LNCaP clone FGC (cell line): ENCODE measurements at regions not wholly inside any gene's neighbourhood (a gene's known extent, or its start where the extent isn't known, plus 50 kb on each side); places are given as distances from the start of the nearest gene placed in this dataset.
A peak's percentile ranks its signal among the peaks of the same experiment; 100 is the strongest.

Experiments
- DNase-seq: peaks from one replicate; pipeline ENCODE4 v3.0.0-alpha.2; 2011; ENCODE audit warnings: low read depth
- H3K4me3 ChIP-seq: 2 replicates; pipeline ENCODE4 v1.5.1; 2011; ENCODE audit warnings: mild to moderate bottlenecking, low read depth, low read length, control low read depth
- TF ChIP-seq, protein P1 (sequence below): IDR thresholded peaks from 2 replicates; pipeline ENCODE4 v1.5.1; 2012; ENCODE audit warnings: mild to moderate bottlenecking; ENCODE audit not compliant: control insufficient read depth, insufficient read depth; ENCODE audit errors: extremely low read depth

DNA sequence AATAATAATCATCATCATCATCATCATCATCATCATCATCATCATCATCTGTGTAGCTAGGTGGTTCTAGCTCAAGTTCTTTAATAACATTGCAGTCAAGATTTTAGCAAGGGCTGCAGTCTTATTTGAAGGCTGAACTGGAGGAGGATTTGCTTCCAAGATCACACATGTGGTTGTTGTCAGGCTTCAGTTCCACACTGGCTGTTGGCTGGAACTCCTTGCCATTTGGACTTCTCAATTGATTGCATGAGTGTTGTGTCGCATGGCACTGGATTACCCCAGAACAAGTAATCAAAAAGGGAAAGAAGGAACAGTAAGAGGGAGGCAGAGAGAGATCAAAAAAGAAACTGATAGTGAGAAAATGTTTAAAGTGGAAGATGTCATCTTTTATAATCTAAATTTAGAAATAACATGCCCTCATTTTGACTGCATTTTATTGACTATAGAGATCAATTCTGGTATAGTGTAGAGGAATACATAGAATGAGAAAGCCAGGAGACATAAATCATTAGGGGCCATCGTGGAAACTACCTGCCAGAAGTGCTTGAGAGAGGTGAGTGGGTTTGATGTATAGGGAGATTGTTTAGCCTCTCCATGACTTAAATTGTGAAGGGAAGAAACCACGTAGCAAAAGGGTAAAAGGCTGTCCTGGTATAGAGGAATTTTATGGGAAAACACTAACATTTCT, 346.6 kb upstream of the RBMS3 start:
- TF ChIP-seq, protein P1, sequence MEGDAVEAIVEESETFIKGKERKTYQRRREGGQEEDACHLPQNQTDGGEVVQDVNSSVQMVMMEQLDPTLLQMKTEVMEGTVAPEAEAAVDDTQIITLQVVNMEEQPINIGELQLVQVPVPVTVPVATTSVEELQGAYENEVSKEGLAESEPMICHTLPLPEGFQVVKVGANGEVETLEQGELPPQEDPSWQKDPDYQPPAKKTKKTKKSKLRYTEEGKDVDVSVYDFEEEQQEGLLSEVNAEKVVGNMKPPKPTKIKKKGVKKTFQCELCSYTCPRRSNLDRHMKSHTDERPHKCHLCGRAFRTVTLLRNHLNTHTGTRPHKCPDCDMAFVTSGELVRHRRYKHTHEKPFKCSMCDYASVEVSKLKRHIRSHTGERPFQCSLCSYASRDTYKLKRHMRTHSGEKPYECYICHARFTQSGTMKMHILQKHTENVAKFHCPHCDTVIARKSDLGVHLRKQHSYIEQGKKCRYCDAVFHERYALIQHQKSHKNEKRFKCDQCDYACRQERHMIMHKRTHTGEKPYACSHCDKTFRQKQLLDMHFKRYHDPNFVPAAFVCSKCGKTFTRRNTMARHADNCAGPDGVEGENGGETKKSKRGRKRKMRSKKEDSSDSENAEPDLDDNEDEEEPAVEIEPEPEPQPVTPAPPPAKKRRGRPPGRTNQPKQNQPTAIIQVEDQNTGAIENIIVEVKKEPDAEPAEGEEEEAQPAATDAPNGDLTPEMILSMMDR = no peak
- H3K4me3 ChIP-seq = no peak overlapping the region
- no peak for DNase-seq

DNA sequence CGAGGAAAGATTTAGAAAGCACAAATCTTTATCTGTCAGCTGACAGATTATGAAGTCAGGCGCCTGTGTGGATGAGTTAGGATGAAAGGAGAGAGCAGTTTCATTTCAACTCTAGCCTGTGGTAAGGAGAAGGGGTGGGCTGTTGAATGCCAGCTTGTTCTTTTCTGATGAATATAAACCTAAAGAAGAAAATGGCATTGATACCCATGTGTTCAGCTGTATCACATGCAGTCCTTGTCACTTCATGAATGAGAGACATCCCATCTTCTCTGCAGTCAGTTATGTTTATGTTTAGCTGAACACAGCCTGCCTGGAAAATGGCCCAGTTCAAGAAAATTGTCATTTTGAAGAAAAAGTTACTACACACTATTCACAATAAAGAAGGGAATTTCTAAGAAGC, 345.7 kb upstream of the RBMS3 start:
- TF ChIP-seq, protein P1 = no peak
- H3K4me3 ChIP-seq = no peak overlapping the region
- DNase-seq = no peak

DNA sequence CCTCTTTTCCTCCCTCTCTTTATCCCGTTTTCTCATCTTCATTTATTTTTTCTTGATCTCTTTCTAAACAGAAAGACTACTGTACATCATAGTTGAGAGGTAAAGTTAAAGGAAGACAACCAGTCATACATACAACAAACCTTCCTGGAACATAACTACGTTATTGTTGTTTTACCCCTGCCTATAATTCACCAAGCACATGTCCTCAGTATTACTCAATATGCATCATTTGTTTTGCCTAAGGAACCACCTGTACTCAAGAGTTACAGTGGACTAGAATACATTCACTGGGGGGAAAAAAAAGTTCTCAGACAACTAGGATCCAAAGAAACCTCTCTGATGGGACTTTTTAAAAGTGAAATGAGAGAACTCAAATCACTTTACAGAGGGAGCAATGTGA, 344.7 kb upstream of the RBMS3 start:
- no peak for DNase-seq
- TF ChIP-seq, protein P1 = no peak
- no peak overlapping the region for H3K4me3 ChIP-seq

DNA sequence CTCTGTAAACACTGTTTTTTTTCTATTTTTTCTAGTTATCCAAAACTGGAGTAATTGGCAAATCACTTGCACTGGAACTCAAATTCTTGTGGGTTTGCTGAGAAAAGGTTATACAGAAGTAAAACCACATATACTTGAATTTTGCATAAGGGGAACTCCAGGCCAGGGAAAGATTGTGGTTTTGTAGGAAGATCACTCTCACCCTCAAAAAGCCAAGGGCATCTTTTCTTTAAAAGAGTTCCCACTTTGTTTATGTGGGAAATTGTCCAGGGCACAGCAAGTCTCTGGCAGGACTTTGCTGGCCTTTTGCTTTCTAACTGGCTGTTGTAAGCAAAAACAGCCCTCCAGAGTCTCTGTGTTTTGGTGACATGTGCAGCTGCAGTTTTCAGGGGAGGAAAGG, 340.3 kb upstream of the RBMS3 start:
- no peak overlapping the region for H3K4me3 ChIP-seq
- peak; percentile 13 for DNase-seq
- TF ChIP-seq, protein P1 = no peak

DNA sequence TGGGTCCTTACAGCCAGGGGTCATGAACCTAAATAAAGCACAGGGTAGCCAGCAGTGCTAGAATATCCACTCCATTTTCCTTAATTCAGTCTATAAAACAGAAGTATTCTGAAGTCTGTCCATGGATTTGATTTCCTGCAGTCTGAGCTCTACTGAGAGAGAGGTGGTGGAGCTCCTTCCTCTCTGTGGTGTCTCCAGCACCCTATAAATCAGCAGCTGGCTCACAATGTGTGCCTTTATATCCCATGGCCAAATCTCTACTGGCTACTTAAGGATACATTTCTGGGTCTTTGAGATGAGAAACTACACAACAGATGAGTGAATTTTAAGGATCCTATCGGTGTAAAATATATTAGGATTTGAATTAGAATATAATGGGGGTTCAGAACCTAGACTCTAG, 339.9 kb upstream of the RBMS3 start:
- TF ChIP-seq, protein P1 = no peak
- DNase-seq = no peak
- no peak overlapping the region for H3K4me3 ChIP-seq

DNA sequence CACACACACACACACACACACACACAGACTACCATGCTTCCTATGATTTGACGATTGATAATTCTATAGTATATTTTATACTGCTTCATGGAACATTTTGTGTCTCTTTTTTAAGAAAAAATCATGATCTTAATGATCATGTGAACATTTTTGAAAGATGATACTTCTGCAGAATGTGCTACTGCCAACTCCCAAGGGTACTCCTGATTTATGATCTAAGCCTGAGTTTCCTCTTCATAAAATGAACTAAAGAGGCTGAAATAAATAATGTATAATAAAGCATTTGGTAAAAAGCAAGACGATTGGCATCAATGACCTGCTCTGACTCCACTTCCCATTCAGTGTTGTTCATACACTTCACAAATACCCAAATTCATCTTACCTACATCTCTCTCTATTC, 333.8 kb upstream of the RBMS3 start:
- TF ChIP-seq, protein P1 = no peak
- no peak overlapping the region for H3K4me3 ChIP-seq
- DNase-seq = no peak

DNA sequence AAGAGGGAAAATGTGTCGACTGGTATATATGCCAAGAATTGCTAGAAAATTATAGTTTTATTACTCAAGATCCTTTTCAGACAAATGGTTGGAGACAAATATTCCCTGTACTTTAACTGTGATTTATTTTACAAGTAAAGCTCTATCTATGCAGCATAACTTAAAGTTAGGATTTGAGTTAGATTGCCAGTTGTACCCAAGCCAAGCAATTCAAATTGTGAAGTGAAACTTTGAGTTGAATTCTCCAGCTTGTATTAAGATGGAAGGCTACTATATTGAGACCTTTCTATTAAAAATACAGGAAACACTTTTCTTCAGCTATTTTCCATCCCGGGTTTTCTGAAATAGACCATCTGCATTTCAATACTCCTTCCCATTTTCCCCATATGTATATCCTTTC, 333.1 kb upstream of the RBMS3 start:
- TF ChIP-seq, protein P1 = no peak
- no peak overlapping the region for H3K4me3 ChIP-seq
- DNase-seq = no peak
